T47D (cell line): ENCODE measurements at regions not wholly inside any gene's neighbourhood (a gene's known extent, or its start where the extent isn't known, plus 50 kb on each side); places are given as distances from the start of the nearest gene placed in this dataset.

Experiments
- DNase-seq, 2 experiments: peaks; one replicate each; pipeline versions ENCODE4 v3.0.0 to v3.0.0-alpha.2; 2011 to 2012; ENCODE audit warnings: low read depth in 1 of 2, low spot score in 1 of 2
- JUND ChIP-seq: IDR thresholded peaks from 2 replicates; pipeline ENCODE4 v1.6.1; 2012; ENCODE audit warnings: low read depth
- in situ Hi-C: cut with HindIII; loops from 2 replicates; pipeline ENCODE4 v1.10.0; 2016; ENCODE audit warnings: low sequenced_read_pairs, low pct_unique_long_range_greater_than_20kb

- DNase-seq: no peak
- TF ChIP-seq JUND: no peak
- in situ Hi-C loops: no loop called here
These were observed 70.2 kb downstream of the CLDN1 start for GRCh38 chr3:190252080-190252479.

- in situ Hi-C loops: no loop called here
- DNase-seq: no peak
- TF ChIP-seq JUND: no peak
These were observed 72.8 kb downstream of the CLDN1 start for GRCh38 chr3:190249414-190249813.

DNA sequence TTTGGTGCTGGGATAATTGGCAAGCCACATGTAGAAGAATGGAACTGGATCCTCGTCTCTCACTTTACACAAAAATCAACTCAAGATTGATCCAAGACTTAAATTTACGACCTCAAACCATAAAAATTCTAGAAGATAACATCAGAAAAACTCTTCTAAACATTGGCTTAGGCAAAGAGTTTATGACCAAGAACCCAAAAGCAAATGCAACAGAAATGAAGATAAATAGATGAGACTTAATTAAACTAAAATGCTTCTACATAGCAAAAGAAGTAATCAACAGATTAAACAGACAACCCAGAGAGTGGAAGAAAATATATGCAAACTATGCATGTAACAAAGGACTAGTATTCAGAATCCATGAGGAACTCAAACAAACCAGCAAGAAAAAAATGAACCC lies 80.1 kb downstream of the CLDN1 start:
- DNase-seq: peak in 1 of 2 experiments; percentile 82
- TF ChIP-seq JUND: peak; percentile 96
- in situ Hi-C loops: no loop called here

- in situ Hi-C loops: no loop called here
- no peak for TF ChIP-seq JUND
- peak in 1 of 2 experiments; percentile 40 for DNase-seq
These were observed 82.9 kb downstream of the CLDN1 start for GRCh38 chr3:190239325-190239724.

- no peak for TF ChIP-seq JUND
- in situ Hi-C loops: no loop called here
- no peak for DNase-seq
These were observed 83.4 kb downstream of the CLDN1 start for GRCh38 chr3:190238871-190239270.

DNA sequence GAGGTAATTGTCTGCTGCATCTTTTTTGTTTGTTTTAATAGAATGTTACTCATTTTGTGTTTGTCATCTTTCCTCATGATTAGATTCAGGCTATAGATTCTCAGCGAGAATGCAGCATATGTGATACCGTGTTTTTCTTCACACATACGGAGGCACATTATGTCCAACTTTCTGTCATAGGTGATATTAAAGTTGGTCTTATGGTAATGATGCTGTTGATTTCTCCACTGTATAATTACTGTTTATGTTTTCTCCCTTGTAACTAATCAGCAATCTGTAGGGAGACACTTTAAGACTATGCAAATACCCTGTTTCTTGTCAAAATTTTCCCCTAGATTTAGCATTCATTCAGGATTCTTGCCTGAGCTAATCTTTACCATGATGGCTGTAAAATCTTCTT lies 87.6 kb downstream of the CLDN1 start:
- TF ChIP-seq JUND: no peak
- in situ Hi-C loops: no loop called here
- no peak for DNase-seq

GRCh38 chr3:190229632-190230424 lies 92.4 kb downstream of the CLDN1 start:
- peak in 1 of 2 experiments; percentile 77 for DNase-seq
- peak; percentile 99 for TF ChIP-seq JUND
- in situ Hi-C loops: no loop called here

GRCh38 chr3:190227064-190227463 lies 95.2 kb downstream of the CLDN1 start:
- in situ Hi-C loops: no loop called here
- 0 out of 2 replicates have a peak, but pooled peaks have one; percentile 11 for TF ChIP-seq JUND
- DNase-seq: no peak

DNA sequence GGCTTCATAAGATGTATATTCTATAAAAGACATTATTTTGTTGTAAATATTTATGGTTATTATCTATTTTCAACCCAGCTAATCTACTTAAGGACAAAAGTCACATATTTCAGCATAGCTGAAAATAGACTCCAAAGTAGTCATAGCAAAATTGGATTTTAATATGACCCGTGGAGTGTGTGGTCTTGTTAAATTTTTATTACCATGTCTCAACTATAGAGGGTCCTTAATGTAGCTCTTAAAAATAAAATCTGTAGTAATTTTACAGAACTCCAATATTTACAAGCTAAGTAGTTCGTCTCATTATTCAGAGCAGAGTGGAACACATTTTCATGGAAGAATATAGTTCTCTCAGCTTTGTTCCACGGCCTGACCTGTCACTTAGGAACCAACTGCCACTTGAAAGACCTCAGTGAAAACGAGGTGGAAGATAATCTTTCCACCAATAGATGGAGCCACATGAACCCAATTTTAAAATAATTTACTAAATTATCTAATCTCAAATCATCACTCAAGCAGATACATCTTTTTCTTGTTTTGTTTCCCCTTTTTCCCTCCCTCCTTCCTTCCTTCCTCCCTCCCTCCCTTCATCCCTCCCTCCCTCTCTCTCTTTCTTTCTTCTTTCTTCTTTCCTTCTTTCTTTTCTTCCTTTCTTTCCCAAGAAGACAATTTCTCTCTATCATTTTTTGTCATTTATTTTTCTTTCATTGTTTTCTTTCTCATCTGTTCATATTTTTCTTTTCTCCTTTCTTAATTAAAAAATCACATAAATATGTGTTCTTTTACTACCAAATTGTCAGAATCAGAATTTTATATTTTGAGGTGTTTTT lies 97.2 kb downstream of the CLDN1 start:
- in situ Hi-C loops: no loop called here
- TF ChIP-seq JUND: no peak
- peak in 1 of 2 experiments; percentile 69 for DNase-seq

- no peak for DNase-seq
- in situ Hi-C loops: no loop called here
These were observed 97.8 kb downstream of the CLDN1 start for GRCh38 chr3:190224456-190224855.

GRCh38 chr3:190222916-190223315 lies 99.3 kb downstream of the CLDN1 start:
- no peak for DNase-seq
- no peak for TF ChIP-seq JUND
- in situ Hi-C loops: no loop called here

More at GRCh38 chr3:190224456-190224855, 97.8 kb downstream of the CLDN1 start:
- TF ChIP-seq JUND: no peak

DNA sequence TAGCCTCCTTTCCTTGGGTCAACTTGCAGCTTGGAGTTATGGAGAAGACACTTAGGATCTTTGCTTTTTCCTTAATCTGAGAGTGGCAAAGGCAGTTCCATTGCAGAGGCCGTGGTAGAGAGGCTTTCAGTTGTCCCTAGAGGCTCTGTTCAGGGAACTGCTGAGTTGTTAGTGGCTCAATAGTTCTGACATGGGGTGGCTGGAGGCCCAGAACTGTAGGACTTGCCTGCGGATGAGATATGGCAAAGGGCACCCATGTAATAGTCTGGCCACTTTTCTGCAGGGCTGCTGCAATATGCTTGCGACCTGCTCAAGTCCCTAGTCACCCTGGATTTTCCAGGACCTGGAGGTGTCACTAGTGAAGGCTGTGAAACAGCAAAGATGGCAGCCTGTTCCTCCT lies 99.9 kb downstream of the CLDN1 start:
- in situ Hi-C loops: no loop called here
- no peak for DNase-seq
- TF ChIP-seq JUND: no peak

- no peak for DNase-seq
- no peak for TF ChIP-seq JUND
- in situ Hi-C loops: no loop called here
These were observed 99.7 kb upstream of the P3H2 start for GRCh38 chr3:190220362-190220761.
